Dermis blood vessel endothelial cell (primary cell): ENCODE measurements at regions not wholly inside any gene's neighbourhood (a gene's known extent, or its start where the extent isn't known, plus 50 kb on each side); places are given as distances from the start of the nearest gene placed in this dataset.
A peak's percentile ranks its signal among the peaks of the same experiment; 100 is the strongest.
"Not testable (repeated sequence)": the region's sequence is repeated elsewhere in the genome, so short reads cannot be mapped to it uniquely, and the experiment has no call there.

Experiments
- DNase-seq: peaks from one replicate; pipeline ENCODE4 v3.0.0; 2010

- DNase-seq = no peak
Measured at GRCh38 chr4:188680004-188680666, 540.9 kb downstream of the TRIML1 start.

- no peak for DNase-seq
Measured at GRCh38 chr4:188680667-188681063, 541.4 kb downstream of the TRIML1 start.

GRCh38 chr4:188682321-188682720 lies 543.1 kb downstream of the TRIML1 start:
- DNase-seq = no peak

- DNase-seq = no peak
Measured at GRCh38 chr4:188683571-188683970, 544.3 kb downstream of the TRIML1 start.

GRCh38 chr4:188688956-188689355 lies 549.7 kb downstream of the TRIML1 start:
- no peak for DNase-seq

GRCh38 chr4:188691811-188692210 lies 552.6 kb downstream of the TRIML1 start:
- no peak for DNase-seq

- DNase-seq = no peak
Measured at GRCh38 chr4:188695261-188695660, 556.0 kb downstream of the TRIML1 start.

GRCh38 chr4:188697243-188697642 lies 558.0 kb downstream of the TRIML1 start:
- DNase-seq = no peak

- no peak for DNase-seq
Measured at GRCh38 chr4:188701952-188702351, 562.7 kb downstream of the TRIML1 start.

GRCh38 chr4:188704288-188704687 lies 565.0 kb downstream of the TRIML1 start:
- no peak for DNase-seq

- no peak for DNase-seq
Measured at GRCh38 chr4:188707036-188707435, 567.8 kb downstream of the TRIML1 start.

- no peak for DNase-seq
Measured at GRCh38 chr4:188714501-188714900, 575.3 kb downstream of the TRIML1 start.

- DNase-seq = no peak
Measured at GRCh38 chr4:188714907-188715306, 575.7 kb downstream of the TRIML1 start.

- DNase-seq = no peak
Measured at GRCh38 chr4:188717661-188718060, 578.4 kb downstream of the TRIML1 start.

GRCh38 chr4:188719794-188720193 lies 580.6 kb downstream of the TRIML1 start:
- DNase-seq = no peak

- no peak for DNase-seq
Measured at GRCh38 chr4:188722911-188723310, 583.7 kb downstream of the TRIML1 start.

- DNase-seq = no peak
Measured at GRCh38 chr4:188727746-188728145, 588.5 kb downstream of the TRIML1 start.

- no peak for DNase-seq
Measured at GRCh38 chr4:188728359-188728758, 589.1 kb downstream of the TRIML1 start.

- DNase-seq = no peak
Measured at GRCh38 chr4:188732131-188732530, 592.9 kb downstream of the TRIML1 start.

- no peak for DNase-seq
Measured at GRCh38 chr4:188735082-188735481, 595.8 kb downstream of the TRIML1 start.

- no peak for DNase-seq
Measured at GRCh38 chr4:188737251-188738002, 598.2 kb downstream of the TRIML1 start.

GRCh38 chr4:188738290-188738689 lies 599.0 kb downstream of the TRIML1 start:
- peak; percentile 5 for DNase-seq

GRCh38 chr4:188740172-188740571 lies 600.9 kb downstream of the TRIML1 start:
- DNase-seq = not testable (repeated sequence)

- DNase-seq = not testable (repeated sequence)
Measured at GRCh38 chr4:188740791-188741190, 601.5 kb downstream of the TRIML1 start.
